HL-60 (cell line): ENCODE measurements at regions not wholly inside any gene's neighbourhood (a gene's known extent, or its start where the extent isn't known, plus 50 kb on each side); places are given as distances from the start of the nearest gene placed in this dataset.
"Not testable (repeated sequence)": the region's sequence is repeated elsewhere in the genome, so short reads cannot be mapped to it uniquely, and the experiment has no call there.

Experiments
- DNase-seq, 2 experiments: peaks; one replicate each; pipeline ENCODE4 v3.0.0-alpha.2; 2010 to 2020; ENCODE audit warnings: low read depth in 1 of 2, low spot score in 1 of 2
- H3K27ac ChIP-seq: fragments of 250-450 bp; sonication (Bioruptor Pico); replicated peaks from 2 replicates; pipeline ENCODE4 v1.5.1; 2020; ENCODE audit warnings: mild to moderate bottlenecking, moderate library complexity
- H3K27me3 ChIP-seq: fragments of 250-450 bp; sonication (Bioruptor Pico); 2 replicates; pipeline ENCODE4 v1.5.1; 2021; ENCODE audit warnings: mild to moderate bottlenecking, moderate library complexity; ENCODE audit not compliant: insufficient read depth, poor library complexity, severe bottlenecking
- H3K4me3 ChIP-seq: replicated peaks from 2 replicates; pipeline ENCODE4 v1.5.1; 2011; ENCODE audit warnings: mild to moderate bottlenecking, control low read depth, low read length; ENCODE audit not compliant: insufficient read depth
- GABPA ChIP-seq: IDR thresholded peaks from 2 replicates; pipeline ENCODE4 v1.6.1; 2012; ENCODE audit warnings: low read depth
- POLR2AphosphoS5 ChIP-seq: IDR thresholded peaks from 2 replicates; pipeline ENCODE4 v1.6.1; 2012; ENCODE audit warnings: low read depth
- REST ChIP-seq: IDR thresholded peaks from 2 replicates; pipeline ENCODE4 v1.6.1; 2012; ENCODE audit warnings: low read depth; ENCODE audit not compliant: insufficient replicate concordance
- SPI1 ChIP-seq: IDR thresholded peaks from 2 replicates; pipeline ENCODE4 v1.6.1; 2012; ENCODE audit warnings: low read depth, mild to moderate bottlenecking, borderline replicate concordance
- TF ChIP-seq, protein P1 (sequence below): IDR thresholded peaks from one replicate; pipeline ENCODE4 v1.5.1; 2011; ENCODE audit warnings: low read length, control low read depth, inconsistent platforms; ENCODE audit not compliant: insufficient read depth

DNA sequence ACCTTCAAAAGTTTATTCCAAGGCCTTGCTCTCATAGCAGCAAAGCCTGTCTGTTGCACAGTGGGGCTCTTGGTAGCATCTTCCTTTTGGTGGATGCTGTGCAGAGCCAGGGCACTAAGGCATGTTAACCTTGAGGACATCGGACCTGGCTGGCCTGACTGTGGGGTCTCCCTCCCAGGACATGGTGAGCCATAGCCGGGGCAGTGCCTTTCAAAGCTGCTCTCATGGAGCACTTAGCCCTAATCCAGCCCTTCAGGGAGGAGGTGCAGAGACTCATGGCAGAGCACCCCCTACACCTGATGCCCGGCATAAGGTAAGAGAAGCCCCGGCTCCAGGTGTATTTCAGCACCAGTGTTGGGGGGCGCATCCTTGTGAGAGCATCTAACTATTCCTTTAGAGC, 941.4 kb upstream of the ZNF722 start:
- no peaks in the 10 kb centered on the region for H3K27me3 ChIP-seq
- TF ChIP-seq REST = no peak
- TF ChIP-seq POLR2AphosphoS5 = no peak
- TF ChIP-seq, protein P1, sequence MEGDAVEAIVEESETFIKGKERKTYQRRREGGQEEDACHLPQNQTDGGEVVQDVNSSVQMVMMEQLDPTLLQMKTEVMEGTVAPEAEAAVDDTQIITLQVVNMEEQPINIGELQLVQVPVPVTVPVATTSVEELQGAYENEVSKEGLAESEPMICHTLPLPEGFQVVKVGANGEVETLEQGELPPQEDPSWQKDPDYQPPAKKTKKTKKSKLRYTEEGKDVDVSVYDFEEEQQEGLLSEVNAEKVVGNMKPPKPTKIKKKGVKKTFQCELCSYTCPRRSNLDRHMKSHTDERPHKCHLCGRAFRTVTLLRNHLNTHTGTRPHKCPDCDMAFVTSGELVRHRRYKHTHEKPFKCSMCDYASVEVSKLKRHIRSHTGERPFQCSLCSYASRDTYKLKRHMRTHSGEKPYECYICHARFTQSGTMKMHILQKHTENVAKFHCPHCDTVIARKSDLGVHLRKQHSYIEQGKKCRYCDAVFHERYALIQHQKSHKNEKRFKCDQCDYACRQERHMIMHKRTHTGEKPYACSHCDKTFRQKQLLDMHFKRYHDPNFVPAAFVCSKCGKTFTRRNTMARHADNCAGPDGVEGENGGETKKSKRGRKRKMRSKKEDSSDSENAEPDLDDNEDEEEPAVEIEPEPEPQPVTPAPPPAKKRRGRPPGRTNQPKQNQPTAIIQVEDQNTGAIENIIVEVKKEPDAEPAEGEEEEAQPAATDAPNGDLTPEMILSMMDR = no peak
- TF ChIP-seq GABPA = no peak
- no peak for TF ChIP-seq SPI1
- H3K27ac ChIP-seq = no peak overlapping the region
- no peak for DNase-seq
- H3K4me3 ChIP-seq = no peak overlapping the region

GRCh38 chr7:63060701-63061100, 937.9 kb upstream of the ZNF722 start:
- not testable (repeated sequence) for H3K27me3 ChIP-seq, DNase-seq, H3K4me3 ChIP-seq, H3K27ac ChIP-seq

DNA sequence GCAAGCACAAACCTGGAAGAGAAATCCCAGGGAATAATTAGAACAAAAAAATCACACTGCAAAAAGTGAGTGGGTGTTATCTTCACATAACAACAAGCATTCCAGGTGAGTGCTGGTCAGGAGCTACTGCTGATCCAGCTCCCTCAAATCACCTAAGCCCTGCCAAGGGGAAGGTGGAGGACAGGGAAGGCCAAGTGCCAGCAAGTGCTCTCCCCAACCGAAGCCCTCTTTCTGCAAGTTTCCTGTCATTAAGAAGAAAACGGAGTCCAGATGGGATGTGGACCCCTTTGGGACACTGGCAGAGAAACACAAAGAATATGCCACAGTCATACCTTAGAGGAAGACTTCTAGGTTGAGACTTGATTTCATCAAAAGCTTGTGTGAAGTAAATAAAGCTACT, 933.0 kb upstream of the ZNF722 start:
- no peak overlapping the region for H3K4me3 ChIP-seq
- TF ChIP-seq REST (no peak), SPI1 (no peak), GABPA (no peak), POLR2AphosphoS5 (no peak)
- TF ChIP-seq, protein P1 = no peak
- DNase-seq = no peak
- H3K27ac ChIP-seq = no peak overlapping the region
- no peaks in the 10 kb centered on the region for H3K27me3 ChIP-seq

DNA sequence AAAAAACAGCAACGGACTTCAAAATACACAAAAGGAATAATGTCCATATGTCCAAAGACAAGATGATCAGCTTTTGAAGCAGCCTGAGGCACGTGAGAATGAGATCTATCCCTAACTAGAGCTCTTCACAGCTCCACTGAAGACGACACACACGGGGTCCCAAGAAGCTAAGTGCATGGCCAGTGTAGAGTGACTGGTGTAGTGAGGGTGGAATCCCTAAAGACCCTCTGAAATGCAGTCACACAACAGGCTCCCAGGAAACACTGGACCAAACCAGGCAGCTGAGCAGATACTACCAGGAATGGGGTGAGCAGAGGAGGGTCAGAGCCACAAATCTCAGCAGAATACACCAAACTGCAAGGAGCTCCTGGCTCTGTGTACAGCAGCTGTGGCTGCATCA, 932.4 kb upstream of the ZNF722 start:
- DNase-seq, H3K27me3 ChIP-seq, H3K27ac ChIP-seq, H3K4me3 ChIP-seq: not testable (repeated sequence)

- TF ChIP-seq GABPA (no peak), REST (no peak), POLR2AphosphoS5 (no peak), SPI1 (no peak)
- TF ChIP-seq, protein P1 = no peak
- Histone ChIP-seq H3K4me3 (no peak overlapping the region), H3K27me3 (no peaks in the 10 kb centered on the region), H3K27ac (no peak overlapping the region)
- no peak for DNase-seq
Measured at GRCh38 chr7:63067897-63068585, 930.6 kb upstream of the ZNF722 start.
